ENCODE measurements at regions not wholly inside any gene's neighbourhood (a gene's known extent, or its start where the extent isn't known, plus 50 kb on each side); places are given as distances from the start of the nearest gene placed in this dataset.

DNA sequence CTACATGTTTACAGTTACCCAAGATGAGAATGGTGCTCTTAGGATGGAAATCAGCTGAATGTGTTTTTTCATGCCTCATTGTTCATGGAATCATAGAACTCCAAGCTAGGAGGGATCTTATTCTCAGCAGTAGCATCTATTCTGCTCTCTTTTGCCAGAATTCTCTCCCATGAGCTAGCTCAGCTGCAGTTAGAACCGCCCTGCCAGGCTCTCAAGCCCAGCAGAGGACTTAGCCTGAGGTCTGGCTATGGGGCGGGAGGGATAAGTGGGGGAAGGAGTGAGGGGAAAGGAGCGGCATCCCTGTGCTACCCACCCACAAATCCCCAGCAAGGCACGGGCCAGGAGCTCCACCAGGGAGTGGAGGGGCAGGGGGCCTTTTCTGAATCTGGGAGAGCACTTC, 120.7 kb upstream of the PLXNA4 start:
- TF ChIP-seq, protein P1, sequence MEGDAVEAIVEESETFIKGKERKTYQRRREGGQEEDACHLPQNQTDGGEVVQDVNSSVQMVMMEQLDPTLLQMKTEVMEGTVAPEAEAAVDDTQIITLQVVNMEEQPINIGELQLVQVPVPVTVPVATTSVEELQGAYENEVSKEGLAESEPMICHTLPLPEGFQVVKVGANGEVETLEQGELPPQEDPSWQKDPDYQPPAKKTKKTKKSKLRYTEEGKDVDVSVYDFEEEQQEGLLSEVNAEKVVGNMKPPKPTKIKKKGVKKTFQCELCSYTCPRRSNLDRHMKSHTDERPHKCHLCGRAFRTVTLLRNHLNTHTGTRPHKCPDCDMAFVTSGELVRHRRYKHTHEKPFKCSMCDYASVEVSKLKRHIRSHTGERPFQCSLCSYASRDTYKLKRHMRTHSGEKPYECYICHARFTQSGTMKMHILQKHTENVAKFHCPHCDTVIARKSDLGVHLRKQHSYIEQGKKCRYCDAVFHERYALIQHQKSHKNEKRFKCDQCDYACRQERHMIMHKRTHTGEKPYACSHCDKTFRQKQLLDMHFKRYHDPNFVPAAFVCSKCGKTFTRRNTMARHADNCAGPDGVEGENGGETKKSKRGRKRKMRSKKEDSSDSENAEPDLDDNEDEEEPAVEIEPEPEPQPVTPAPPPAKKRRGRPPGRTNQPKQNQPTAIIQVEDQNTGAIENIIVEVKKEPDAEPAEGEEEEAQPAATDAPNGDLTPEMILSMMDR (optimal IDR thresholded peaks at IDR 0.05 in 1 of 3, IDR thresholded peaks at IDR 0.05 in 1 of 3, conservative IDR thresholded peaks at IDR 0.05 in 1 of 3; ENCODE audit: extremely low read depth in 1 of 3, insufficient read depth in 2 of 3, low read length in 3 of 3), result no peak
- TF ChIP-seq EZH2 (IDR thresholded peaks at IDR 0.05; ENCODE audit: low read length), result no peak

Data from keratinocyte (primary cell).